Thoracic aorta (tissue), 2 donors: ENCODE measurements at regions not wholly inside any gene's neighbourhood (a gene's known extent, or its start where the extent isn't known, plus 50 kb on each side); places are given as distances from the start of the nearest gene placed in this dataset.

Experiments used
- ATAC-seq: fragments of 150-250 bp; one replicate; pipeline ENCODE4 v1.8.0; 2017; ENCODE audit warnings: low read depth; ENCODE audit not compliant: insufficient number of reproducible peaks, low FRiP score
- DNase-seq: peaks from one replicate; pipeline ENCODE4 v3.0.0-alpha.2; 2020; ENCODE audit warnings: low spot score
- H3K27ac ChIP-seq, 2 donors: fragments of 200-600 bp; sonication (generic); 1 replicate in 1 of 2; 2 replicates in 1 of 2; pipeline ENCODE4 v1.5.1; 2016; ENCODE audit warnings: mild to moderate bottlenecking in 2 of 2, moderate library complexity in 2 of 2
- H3K27me3 ChIP-seq: fragments of 200-600 bp; sonication (generic); replicated peaks from 2 replicates; pipeline ENCODE4 v1.6.0; 2016; ENCODE audit warnings: mild to moderate bottlenecking; ENCODE audit not compliant: insufficient read depth
- H3K36me3 ChIP-seq: fragments of 200-600 bp; sonication (generic); one replicate; pipeline ENCODE4 v1.5.1; 2016
- H3K4me1 ChIP-seq, 2 donors: fragments of 200-600 bp; sonication (generic); 1 replicate in 1 of 2; 2 replicates in 1 of 2; pipeline versions ENCODE4 v1.5.1 to v1.6.0; 2016; ENCODE audit warnings: low read depth in 2 of 2, mild to moderate bottlenecking in 1 of 2; ENCODE audit not compliant: control insufficient read depth in 1 of 2
- H3K4me3 ChIP-seq: fragments of 200-600 bp; sonication (generic); 2 replicates; pipeline ENCODE4 v1.5.1; 2016; ENCODE audit warnings: mild to moderate bottlenecking
- H3K9me3 ChIP-seq: fragments of 200-600 bp; sonication (generic); 2 replicates; pipeline ENCODE4 v1.5.1; 2016
- CTCF ChIP-seq: fragments of 200-600 bp; sonication (generic); IDR thresholded peaks from one replicate; pipeline ENCODE4 v1.5.1; 2019; ENCODE audit warnings: antibody characterized with exemption

GRCh38 chr13:40159736-40160135, 504.3 kb downstream of the COG6 start:
- no peak overlapping the region for H3K27ac ChIP-seq
- no peaks in the 10 kb centered on the region for H3K36me3 ChIP-seq
- ATAC-seq (no peak), DNase-seq (no peak)
- H3K4me3 ChIP-seq, result no peak overlapping the region
- H3K27me3 ChIP-seq, result no peaks in the 10 kb centered on the region
- no peaks in the 10 kb centered on the region for H3K4me1 ChIP-seq
- H3K9me3 ChIP-seq, result no peaks in the 10 kb centered on the region
- TF ChIP-seq CTCF, result no peak

- TF ChIP-seq CTCF, result no peak
- Histone ChIP-seq H3K4me3 (no peak overlapping the region), H3K27me3 (no peaks in the 10 kb centered on the region), H3K36me3 (no peaks in the 10 kb centered on the region), H3K4me1 (no peaks in the 10 kb centered on the region), H3K27ac (no peak overlapping the region), H3K9me3 (no peaks in the 10 kb centered on the region)
- no peak for DNase-seq
- ATAC-seq, result no peak
Observed at GRCh38 chr13:40160618-40161350, 505.3 kb downstream of the COG6 start.

DNA sequence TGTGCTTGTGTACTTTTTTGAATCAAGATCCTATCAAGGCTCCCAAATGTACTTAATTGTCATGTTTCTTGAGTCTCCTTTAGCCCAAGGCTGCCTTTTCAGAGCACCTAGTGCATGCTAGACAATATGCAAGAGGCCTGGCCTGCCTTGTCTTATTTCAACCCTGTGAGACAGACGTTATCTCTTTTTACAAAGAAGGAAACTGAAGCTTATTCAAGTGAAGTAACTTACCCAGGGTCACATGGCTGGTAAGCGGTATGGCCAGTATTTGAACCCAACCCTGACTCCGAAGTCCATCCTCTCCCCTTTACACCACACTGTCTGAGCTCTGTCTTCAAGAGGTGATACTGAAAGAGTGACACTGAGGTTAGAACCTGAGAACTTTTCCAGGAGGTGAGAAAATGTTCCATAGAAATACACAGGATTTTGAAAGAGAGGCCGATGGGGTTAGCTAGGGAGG, 505.1 kb downstream of the FOXO1 start:
- H3K9me3 ChIP-seq, result no peaks in the 10 kb centered on the region
- H3K4me1 ChIP-seq, result no peaks in the 10 kb centered on the region
- ATAC-seq (no peak), DNase-seq (no peak)
- no peaks in the 10 kb centered on the region for H3K27me3 ChIP-seq
- TF ChIP-seq CTCF, result no peak
- H3K36me3 ChIP-seq, result no peaks in the 10 kb centered on the region
- H3K4me3 ChIP-seq, result no peak overlapping the region
- no peak overlapping the region for H3K27ac ChIP-seq

DNA sequence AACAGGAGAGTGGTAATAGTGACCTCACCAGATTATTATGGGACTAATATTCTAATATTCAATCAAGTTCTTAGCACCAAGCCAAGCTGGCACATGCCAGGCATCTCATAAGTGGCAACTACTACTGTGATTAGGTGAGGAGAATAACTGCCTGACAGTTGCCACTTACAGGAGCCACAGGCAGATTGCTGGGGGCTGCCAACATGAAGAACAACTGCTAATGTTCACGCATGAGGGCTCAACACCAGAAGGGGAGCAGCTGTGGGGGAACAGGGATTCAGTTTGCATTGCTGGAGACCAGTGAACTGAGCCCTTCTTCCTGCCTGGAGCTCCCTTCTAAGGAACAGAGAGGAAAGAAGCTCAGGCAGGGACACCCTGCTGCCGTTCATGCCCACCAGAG, 504.5 kb downstream of the FOXO1 start:
- no peak for TF ChIP-seq CTCF
- Histone ChIP-seq H3K4me1 (no peaks in the 10 kb centered on the region), H3K27ac (no peak overlapping the region), H3K36me3 (no peaks in the 10 kb centered on the region), H3K27me3 (no peaks in the 10 kb centered on the region), H3K4me3 (no peak overlapping the region), H3K9me3 (no peaks in the 10 kb centered on the region)
- ATAC-seq (no peak), DNase-seq (no peak)

GRCh38 chr13:40163066-40164000, 503.1 kb downstream of the FOXO1 start:
- Histone ChIP-seq H3K4me1 (no peaks in the 10 kb centered on the region), H3K4me3 (no peak overlapping the region), H3K27me3 (no peaks in the 10 kb centered on the region), H3K36me3 (no peaks in the 10 kb centered on the region), H3K27ac (no peak overlapping the region), H3K9me3 (no peaks in the 10 kb centered on the region)
- no peak for DNase-seq
- ATAC-seq, result no peak
- no peak for TF ChIP-seq CTCF
